ENCODE measurements at regions not wholly inside any gene's neighbourhood (a gene's known extent, or its start where the extent isn't known, plus 50 kb on each side); places are given as distances from the start of the nearest gene placed in this dataset.
A peak's percentile ranks its signal among the peaks of the same experiment; 100 is the strongest.

GRCh38 chr9:86706391-86706790 lies 240.9 kb downstream of the GAS1 start:
- H3K36me3 ChIP-seq (ENCODE audit: control insufficient read depth in 3 of 3, insufficient read depth in 2 of 3, low read depth in 1 of 3, low read length in 3 of 3), result no peaks in the 10 kb centered on the region
- H3K9me3 ChIP-seq (ENCODE audit: control insufficient read depth in 2 of 2, insufficient read depth in 1 of 2, low read depth in 1 of 2, low read length in 1 of 2), result no peaks in the 10 kb centered on the region
- no peak for FAIRE-seq
- WGBS, 3 donors, result 88 to 100% (median 94%) methylated on average over 1 of the region's 1 CpG
- H3K27me3 ChIP-seq (ENCODE audit: control insufficient read depth in 3 of 3, insufficient read depth in 3 of 3, low read length in 3 of 3), result no peaks in the 10 kb centered on the region
- no peak for DNase-seq
- no peak overlapping the region for H3K4me3 ChIP-seq (ENCODE audit: low read depth in 1 of 3, low read length in 3 of 3)
- H3K4me1 ChIP-seq (ENCODE audit: control insufficient read depth in 3 of 3, insufficient read depth in 2 of 3, low read depth in 1 of 3, low read length in 2 of 3), result peaks cover 0 to 8% (median 3%) of the 10 kb centered on the region in 3 donors
- H3K27ac ChIP-seq (ENCODE audit: low read depth in 1 of 3, low read length in 2 of 3), result no peak overlapping the region

GRCh38 chr9:86705490-86705889 lies 241.8 kb downstream of the GAS1 start:
- WGBS, 3 donors, result 64 to 88% (median 80%) methylated on average over 5 of the region's 5 CpGs
- Histone ChIP-seq H3K27me3 (ENCODE audit: control insufficient read depth in 3 of 3, insufficient read depth in 3 of 3, low read length in 3 of 3) (no peaks in the 10 kb centered on the region), H3K36me3 (ENCODE audit: control insufficient read depth in 3 of 3, insufficient read depth in 2 of 3, low read depth in 1 of 3, low read length in 3 of 3) (no peaks in the 10 kb centered on the region), H3K4me3 (ENCODE audit: low read depth in 1 of 3, low read length in 3 of 3) (no peak overlapping the region), H3K4me1 (ENCODE audit: control insufficient read depth in 3 of 3, insufficient read depth in 2 of 3, low read depth in 1 of 3, low read length in 2 of 3) (peaks cover 0 to 12% (median 3%) of the 10 kb centered on the region in 3 donors), H3K9me3 (ENCODE audit: control insufficient read depth in 2 of 2, insufficient read depth in 1 of 2, low read depth in 1 of 2, low read length in 1 of 2) (no peaks in the 10 kb centered on the region), H3K27ac (ENCODE audit: low read depth in 1 of 3, low read length in 2 of 3) (no peak overlapping the region)
- DNase-seq (no peak), FAIRE-seq (no peak)

- no peaks in the 10 kb centered on the region for H3K27me3 ChIP-seq (ENCODE audit: control insufficient read depth in 3 of 3, insufficient read depth in 3 of 3, low read length in 3 of 3)
- no peaks in the 10 kb centered on the region for H3K36me3 ChIP-seq (ENCODE audit: control insufficient read depth in 3 of 3, insufficient read depth in 2 of 3, low read depth in 1 of 3, low read length in 3 of 3)
- no peak overlapping the region for H3K27ac ChIP-seq (ENCODE audit: low read depth in 1 of 3, low read length in 2 of 3)
- H3K9me3 ChIP-seq (ENCODE audit: control insufficient read depth in 2 of 2, insufficient read depth in 1 of 2, low read depth in 1 of 2, low read length in 1 of 2), result no peaks in the 10 kb centered on the region
- WGBS, 3 donors, result 49 to 63% (median 52%) methylated on average over 6 of the region's 6 CpGs
- no peak overlapping the region for H3K4me3 ChIP-seq (ENCODE audit: low read depth in 1 of 3, low read length in 3 of 3)
- DNase-seq (no peak), FAIRE-seq (no peak)
- peaks cover 0 to 12% (median 3%) of the 10 kb centered on the region in 3 donors for H3K4me1 ChIP-seq (ENCODE audit: control insufficient read depth in 3 of 3, insufficient read depth in 2 of 3, low read depth in 1 of 3, low read length in 2 of 3)
Measured at GRCh38 chr9:86703346-86703745, 244.0 kb downstream of the GAS1 start.

- 15 to 22% (median 18%) methylated on average over 8 of the region's 8 CpGs for WGBS, 3 donors
- DNase-seq, result peak; percentile 60 to 66
- no peak overlapping the region for H3K4me3 ChIP-seq (ENCODE audit: low read depth in 1 of 3, low read length in 3 of 3)
- no peak for FAIRE-seq
- peaks cover 0 to 12% (median 0%) of the 10 kb centered on the region in 3 donors for H3K4me1 ChIP-seq (ENCODE audit: control insufficient read depth in 3 of 3, insufficient read depth in 2 of 3, low read depth in 1 of 3, low read length in 2 of 3)
- H3K27me3 ChIP-seq (ENCODE audit: control insufficient read depth in 3 of 3, insufficient read depth in 3 of 3, low read length in 3 of 3), result no peaks in the 10 kb centered on the region
- H3K27ac ChIP-seq (ENCODE audit: low read depth in 1 of 3, low read length in 2 of 3), result peak overlapping the region in 1 of 3 donors; percentile 20
- H3K9me3 ChIP-seq (ENCODE audit: control insufficient read depth in 2 of 2, insufficient read depth in 1 of 2, low read depth in 1 of 2, low read length in 1 of 2), result no peaks in the 10 kb centered on the region
- no peaks in the 10 kb centered on the region for H3K36me3 ChIP-seq (ENCODE audit: control insufficient read depth in 3 of 3, insufficient read depth in 2 of 3, low read depth in 1 of 3, low read length in 3 of 3)
Measured at GRCh38 chr9:86700629-86701028, 246.7 kb downstream of the GAS1 start.

GRCh38 chr9:86697999-86698398 lies 249.3 kb downstream of the GAS1 start:
- Histone ChIP-seq H3K27ac (ENCODE audit: low read depth in 1 of 3, low read length in 2 of 3) (no peak overlapping the region), H3K36me3 (ENCODE audit: control insufficient read depth in 3 of 3, insufficient read depth in 2 of 3, low read depth in 1 of 3, low read length in 3 of 3) (no peaks in the 10 kb centered on the region), H3K9me3 (ENCODE audit: control insufficient read depth in 2 of 2, insufficient read depth in 1 of 2, low read depth in 1 of 2, low read length in 1 of 2) (no peaks in the 10 kb centered on the region), H3K4me1 (ENCODE audit: control insufficient read depth in 3 of 3, insufficient read depth in 2 of 3, low read depth in 1 of 3, low read length in 2 of 3) (peaks cover 0 to 10% (median 0%) of the 10 kb centered on the region in 3 donors), H3K4me3 (ENCODE audit: low read depth in 1 of 3, low read length in 3 of 3) (no peak overlapping the region), H3K27me3 (ENCODE audit: control insufficient read depth in 3 of 3, insufficient read depth in 3 of 3, low read length in 3 of 3) (no peaks in the 10 kb centered on the region)
- no peak for FAIRE-seq
- DNase-seq, result no peak
- 67 to 89% (median 82%) methylated on average over 4 of the region's 4 CpGs for WGBS, 3 donors

GRCh38 chr9:86697213-86697612 lies 250.1 kb downstream of the GAS1 start:
- WGBS, 3 donors, result 49 to 82% (median 67%) methylated on average over 1 of the region's 1 CpG
- no peak overlapping the region for H3K4me3 ChIP-seq (ENCODE audit: low read depth in 1 of 3, low read length in 3 of 3)
- peaks cover 0 to 7% (median 0%) of the 10 kb centered on the region in 3 donors for H3K4me1 ChIP-seq (ENCODE audit: control insufficient read depth in 3 of 3, insufficient read depth in 2 of 3, low read depth in 1 of 3, low read length in 2 of 3)
- no peak overlapping the region for H3K27ac ChIP-seq (ENCODE audit: low read depth in 1 of 3, low read length in 2 of 3)
- no peak for DNase-seq
- FAIRE-seq, result no peak
- H3K27me3 ChIP-seq (ENCODE audit: control insufficient read depth in 3 of 3, insufficient read depth in 3 of 3, low read length in 3 of 3), result no peaks in the 10 kb centered on the region
- H3K9me3 ChIP-seq (ENCODE audit: control insufficient read depth in 2 of 2, insufficient read depth in 1 of 2, low read depth in 1 of 2, low read length in 1 of 2), result no peaks in the 10 kb centered on the region
- no peaks in the 10 kb centered on the region for H3K36me3 ChIP-seq (ENCODE audit: control insufficient read depth in 3 of 3, insufficient read depth in 2 of 3, low read depth in 1 of 3, low read length in 3 of 3)

GRCh38 chr9:86695910-86696424 lies 251.3 kb downstream of the GAS1 start:
- no peak overlapping the region for H3K4me3 ChIP-seq (ENCODE audit: low read depth in 1 of 3, low read length in 3 of 3)
- no peaks in the 10 kb centered on the region for H3K9me3 ChIP-seq (ENCODE audit: control insufficient read depth in 2 of 2, insufficient read depth in 1 of 2, low read depth in 1 of 2, low read length in 1 of 2)
- H3K27ac ChIP-seq (ENCODE audit: low read depth in 1 of 3, low read length in 2 of 3), result no peak overlapping the region
- H3K4me1 ChIP-seq (ENCODE audit: control insufficient read depth in 3 of 3, insufficient read depth in 2 of 3, low read depth in 1 of 3, low read length in 2 of 3), result no peaks in the 10 kb centered on the region
- DNase-seq (no peak), FAIRE-seq (no peak)
- H3K36me3 ChIP-seq (ENCODE audit: control insufficient read depth in 3 of 3, insufficient read depth in 2 of 3, low read depth in 1 of 3, low read length in 3 of 3), result no peaks in the 10 kb centered on the region
- H3K27me3 ChIP-seq (ENCODE audit: control insufficient read depth in 3 of 3, insufficient read depth in 3 of 3, low read length in 3 of 3), result no peaks in the 10 kb centered on the region
- 66 to 74% (median 69%) methylated on average over 3 of the region's 3 CpGs for WGBS, 3 donors

GRCh38 chr9:86690034-86690433 lies 257.3 kb downstream of the GAS1 start:
- FAIRE-seq, result no peak
- no peak for DNase-seq

GRCh38 chr9:86687788-86688187 lies 259.5 kb downstream of the GAS1 start:
- H3K4me3 ChIP-seq (ENCODE audit: low read depth in 1 of 3, low read length in 3 of 3), result no peak overlapping the region
- DNase-seq (no peak), FAIRE-seq (no peak)
- no peaks in the 10 kb centered on the region for H3K4me1 ChIP-seq (ENCODE audit: control insufficient read depth in 3 of 3, insufficient read depth in 2 of 3, low read depth in 1 of 3, low read length in 2 of 3)
- no peaks in the 10 kb centered on the region for H3K27me3 ChIP-seq (ENCODE audit: control insufficient read depth in 3 of 3, insufficient read depth in 3 of 3, low read length in 3 of 3)
- no peaks in the 10 kb centered on the region for H3K9me3 ChIP-seq (ENCODE audit: control insufficient read depth in 2 of 2, insufficient read depth in 1 of 2, low read depth in 1 of 2, low read length in 1 of 2)
- WGBS, 3 donors, result 77 to 89% (median 85%) methylated on average over 3 of the region's 3 CpGs
- no peak overlapping the region for H3K27ac ChIP-seq (ENCODE audit: low read depth in 1 of 3, low read length in 2 of 3)
- no peaks in the 10 kb centered on the region for H3K36me3 ChIP-seq (ENCODE audit: control insufficient read depth in 3 of 3, insufficient read depth in 2 of 3, low read depth in 1 of 3, low read length in 3 of 3)

More at GRCh38 chr9:86690034-86690433, 257.3 kb downstream of the GAS1 start:
- Histone ChIP-seq H3K27ac (ENCODE audit: low read depth in 1 of 3, low read length in 2 of 3) (no peak overlapping the region), H3K4me3 (ENCODE audit: low read depth in 1 of 3, low read length in 3 of 3) (no peak overlapping the region), H3K9me3 (ENCODE audit: control insufficient read depth in 2 of 2, insufficient read depth in 1 of 2, low read depth in 1 of 2, low read length in 1 of 2) (no peaks in the 10 kb centered on the region), H3K4me1 (ENCODE audit: control insufficient read depth in 3 of 3, insufficient read depth in 2 of 3, low read depth in 1 of 3, low read length in 2 of 3) (no peaks in the 10 kb centered on the region), H3K36me3 (ENCODE audit: control insufficient read depth in 3 of 3, insufficient read depth in 2 of 3, low read depth in 1 of 3, low read length in 3 of 3) (no peaks in the 10 kb centered on the region), H3K27me3 (ENCODE audit: control insufficient read depth in 3 of 3, insufficient read depth in 3 of 3, low read length in 3 of 3) (no peaks in the 10 kb centered on the region)

All from small intestine (tissue), 7 donors.